ENCODE measurements at regions not wholly inside any gene's neighbourhood (a gene's known extent, or its start where the extent isn't known, plus 50 kb on each side); places are given as distances from the start of the nearest gene placed in this dataset.
"Not testable (repeated sequence)": the region's sequence is repeated elsewhere in the genome, so short reads cannot be mapped to it uniquely, and the experiment has no call there.

GRCh38 chr17:52737071-52737470 lies 578.6 kb upstream of the CA10 start:
- no peak for DNase-seq (ENCODE audit: low spot score)

DNA sequence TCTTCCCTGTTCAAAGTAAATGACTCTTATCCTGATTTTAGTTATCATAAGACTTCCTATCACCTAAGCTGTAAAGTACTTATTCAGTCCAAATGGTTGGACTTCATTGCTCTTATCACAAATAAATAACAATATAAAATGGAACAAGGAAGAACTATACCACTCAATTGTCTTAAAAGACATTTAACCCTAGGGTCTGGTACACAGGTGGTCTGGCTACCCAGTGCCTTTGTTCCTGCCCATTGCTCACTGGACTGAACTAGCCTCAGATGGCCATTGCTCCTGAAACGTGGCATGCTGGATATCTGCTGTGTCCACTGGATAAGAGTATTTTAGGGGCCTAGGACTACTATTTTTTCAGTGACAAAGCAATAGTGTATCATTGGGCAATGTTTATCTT lies 574.3 kb upstream of the CA10 start:
- no peak for DNase-seq (ENCODE audit: low spot score)

- DNase-seq (ENCODE audit: low spot score), result no peak
These were observed 566.1 kb upstream of the CA10 start for GRCh38 chr17:52724578-52724977.

- no peak for DNase-seq (ENCODE audit: low spot score)
These were observed 563.4 kb upstream of the CA10 start for GRCh38 chr17:52721910-52722309.

DNA sequence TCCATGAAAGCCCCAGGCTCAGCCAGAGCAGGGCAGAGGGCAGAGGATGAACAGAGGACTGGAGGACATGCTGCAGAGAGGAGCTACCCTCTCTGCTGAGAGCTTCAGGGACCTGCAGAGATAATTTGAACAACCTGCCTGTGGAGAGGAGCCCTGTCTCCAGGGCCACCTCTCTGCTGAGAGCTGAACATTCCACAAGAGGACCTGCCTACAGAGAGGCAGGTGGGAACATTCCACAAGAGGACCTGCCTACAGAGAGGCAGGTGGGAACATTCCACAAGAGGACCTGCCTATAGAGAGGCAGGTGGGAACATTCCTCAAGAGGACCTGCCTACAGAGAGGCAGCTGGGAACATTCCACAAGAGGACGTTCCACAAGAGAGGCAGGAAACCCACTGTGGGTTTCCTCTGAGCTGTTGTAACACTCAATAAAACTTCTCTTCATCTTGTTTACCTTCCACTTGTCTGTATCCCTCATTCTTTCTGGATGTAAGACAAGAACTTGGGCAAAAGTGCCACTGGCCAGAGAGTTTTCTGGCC lies 551.9 kb upstream of the CA10 start:
- DNase-seq (ENCODE audit: low spot score), result no peak

GRCh38 chr17:52709724-52710123 lies 551.2 kb upstream of the CA10 start:
- DNase-seq (ENCODE audit: low spot score), result no peak

- no peak for DNase-seq (ENCODE audit: low spot score)
These were observed 537.8 kb upstream of the CA10 start for GRCh38 chr17:52696362-52696761.

DNA sequence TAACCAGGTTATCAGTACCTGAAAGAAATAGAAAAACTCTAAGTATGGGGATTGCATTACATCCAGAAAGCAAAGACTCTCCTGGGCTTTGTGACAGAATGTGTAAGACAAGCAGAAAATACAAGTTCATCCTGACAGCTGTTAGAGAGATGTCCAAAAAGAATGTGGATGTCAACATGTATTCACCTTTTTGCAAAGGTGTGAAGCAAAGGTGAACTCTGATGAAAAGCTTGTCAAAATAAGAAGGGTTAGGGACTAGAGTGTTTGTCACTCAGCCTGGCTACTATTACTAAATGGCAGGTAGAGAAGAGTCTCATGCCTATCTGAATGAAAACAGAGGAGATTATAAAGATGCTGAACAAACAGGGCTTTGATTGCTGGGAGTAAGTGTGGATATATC lies 527.6 kb upstream of the CA10 start:
- DNase-seq (ENCODE audit: low spot score), result no peak

GRCh38 chr17:52681480-52681879 lies 523.0 kb upstream of the CA10 start:
- DNase-seq (ENCODE audit: low spot score), result no peak

- DNase-seq (ENCODE audit: low spot score), result no peak
These were observed 519.7 kb upstream of the CA10 start for GRCh38 chr17:52678211-52678610.

- DNase-seq (ENCODE audit: low spot score), result no peak
These were observed 516.2 kb upstream of the CA10 start for GRCh38 chr17:52674686-52675085.

GRCh38 chr17:52673791-52674190 lies 515.3 kb upstream of the CA10 start:
- no peak for DNase-seq (ENCODE audit: low spot score)

DNA sequence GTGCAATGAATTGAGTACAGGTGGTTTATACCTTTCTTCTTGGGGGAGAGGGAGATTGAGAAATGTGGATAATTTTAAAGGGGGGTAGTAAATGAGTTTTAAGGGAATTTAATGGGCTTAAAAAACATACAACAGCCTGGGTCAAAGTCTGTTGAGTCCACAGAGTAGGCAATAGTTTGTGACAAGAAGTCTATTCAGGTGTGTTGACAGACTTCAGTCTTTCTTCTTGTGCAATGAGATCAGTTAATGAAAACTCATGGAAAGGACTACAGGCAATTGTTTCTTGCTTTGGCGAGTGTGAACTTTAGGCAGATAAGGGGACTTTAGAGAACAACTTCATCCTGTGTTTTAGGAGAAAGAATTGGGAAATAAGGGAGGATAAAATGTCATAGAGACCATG lies 507.8 kb upstream of the CA10 start:
- no peak for DNase-seq (ENCODE audit: low spot score)

DNA sequence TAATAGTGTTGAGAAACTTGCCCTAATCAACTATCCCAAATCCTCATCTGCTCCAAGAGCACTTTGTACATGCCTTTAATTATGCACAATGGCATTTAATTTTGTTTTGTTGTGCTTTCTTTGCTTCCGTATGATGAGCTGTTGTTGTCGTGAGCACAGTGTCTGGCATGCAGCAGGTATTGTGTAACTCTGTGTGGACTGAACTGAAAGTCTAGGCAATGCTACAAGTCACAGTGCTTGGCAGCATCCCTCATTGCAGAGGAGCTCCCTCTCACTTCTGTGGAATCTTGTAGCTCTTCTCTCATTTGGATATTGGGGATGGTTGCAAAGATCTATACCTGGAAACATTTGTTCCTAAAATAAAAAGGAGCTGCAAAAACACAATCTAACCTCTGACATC lies 502.2 kb upstream of the CA10 start:
- no peak for DNase-seq (ENCODE audit: low spot score)

GRCh38 chr17:52653014-52653413 lies 494.5 kb upstream of the CA10 start:
- DNase-seq (ENCODE audit: low spot score), result no peak

GRCh38 chr17:52648995-52649394 lies 490.5 kb upstream of the CA10 start:
- no peak for DNase-seq (ENCODE audit: low spot score)

DNA sequence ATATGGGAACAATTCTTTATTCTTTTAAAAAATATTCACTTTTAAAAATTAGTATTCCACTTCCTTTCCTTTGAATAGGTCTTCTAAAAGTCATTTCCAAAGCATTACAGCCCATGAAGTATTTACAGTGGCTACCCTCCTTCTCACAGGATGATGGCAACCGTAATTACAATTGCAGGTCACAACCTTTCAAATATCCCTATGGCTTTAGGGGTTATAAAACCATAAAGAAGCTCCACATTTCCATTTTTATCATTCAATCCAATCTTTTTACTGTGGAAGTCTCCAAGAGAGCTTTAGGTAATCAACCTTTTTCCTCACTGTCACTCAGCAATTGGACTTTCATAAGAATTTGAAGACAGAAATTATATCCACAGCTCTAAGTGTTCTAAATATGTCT lies 488.9 kb upstream of the CA10 start:
- DNase-seq (ENCODE audit: low spot score), result no peak

- no peak for DNase-seq (ENCODE audit: low spot score)
These were observed 477.9 kb upstream of the CA10 start for GRCh38 chr17:52636443-52636842.

DNA sequence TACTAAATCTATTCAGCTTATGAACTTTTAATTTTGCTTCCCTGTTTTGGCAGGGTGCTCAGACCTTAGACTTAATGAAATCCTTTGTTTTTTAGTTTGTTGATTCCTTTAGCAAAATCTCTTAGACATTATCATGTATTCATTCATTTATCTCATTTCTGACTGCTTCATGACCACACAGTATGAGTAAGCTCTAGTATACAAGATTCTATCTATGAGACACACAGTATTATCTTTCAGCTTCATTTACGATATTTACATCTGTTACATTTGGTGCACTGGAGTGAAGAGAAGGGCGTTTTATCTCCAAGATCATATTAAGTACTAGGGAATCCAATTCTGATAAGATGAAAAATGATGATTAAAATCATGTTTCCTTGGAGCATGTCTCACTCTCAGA lies 448.1 kb upstream of the CA10 start:
- DNase-seq (ENCODE audit: low spot score), result no peak

GRCh38 chr17:52606098-52606497 lies 447.6 kb upstream of the CA10 start:
- no peak for DNase-seq (ENCODE audit: low spot score)

DNA sequence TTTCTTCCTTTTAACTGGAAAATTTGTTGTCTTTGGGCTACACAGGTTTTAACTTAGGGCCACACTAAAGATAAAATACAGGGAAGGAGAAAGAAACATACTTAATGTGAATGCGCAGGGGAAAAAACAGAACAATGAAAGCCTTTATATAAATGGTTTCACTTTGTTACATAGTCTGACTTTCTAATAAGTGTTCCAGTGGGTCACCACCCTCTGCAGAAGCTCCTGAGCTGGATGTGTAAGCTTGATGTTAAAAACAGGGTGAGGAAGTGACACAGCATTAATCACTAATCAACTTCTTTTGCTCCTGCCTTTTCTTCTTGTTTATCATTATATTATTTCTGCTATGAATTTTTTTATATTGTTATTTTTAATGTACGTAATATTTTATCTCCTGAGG lies 445.6 kb upstream of the CA10 start:
- DNase-seq (ENCODE audit: low spot score), result no peak

- not testable (repeated sequence) for DNase-seq (ENCODE audit: low spot score)
These were observed 439.1 kb upstream of the CA10 start for GRCh38 chr17:52597452-52598215.

- no peak for DNase-seq (ENCODE audit: low spot score)
These were observed 436.0 kb upstream of the CA10 start for GRCh38 chr17:52594516-52594915.

- no peak for DNase-seq (ENCODE audit: low spot score)
These were observed 388.5 kb upstream of the CA10 start for GRCh38 chr17:52546990-52547389.

Measured in D341Med (cell line).